K562 (cell line): ENCODE measurements at regions not wholly inside any gene's neighbourhood (a gene's known extent, or its start where the extent isn't known, plus 50 kb on each side); places are given as distances from the start of the nearest gene placed in this dataset.

Experiments
- ATAC-seq: fragments of 200-7000 bp; cut with Tn5 transposase; 3 replicates; pipeline ENCODE4 v1.9.1; 2020; ENCODE audit warnings: moderate library complexity
- BruUV-seq: library from RNA; stranded (reverse); fragments of 400-500 nt; replicated peaks from 2 replicates; lab custom pipeline; 2021; lab: Mats Ljungman, UMichigan
- CTCF ChIA-PET: fragments of 300-600 bp; formaldehyde crosslinking; extraction: SDS; loops from one replicate; lab custom pipeline; 2021; ENCODE audit warnings: low intra/inter-chr PET ratio; lab: Yijun Ruan, JAX
- POLR2A ChIA-PET: fragments of 300-600, 350-650 bp; sonication (Branson Sonifier 250); formaldehyde crosslinking; extraction: SDS; loops from one replicate; lab custom pipeline; 2021; ENCODE audit warnings: antibody characterized with exemption, inconsistent platforms; lab: Yijun Ruan, JAX
- DNase-seq, 4 experiments: peaks; one replicate each; pipeline versions ENCODE4 v3.0.0 to v3.0.0-alpha.2; 2011 to 2018; ENCODE audit warnings: low spot score in 3 of 4, mixed read lengths in 3 of 4; ENCODE audit errors: extremely low read depth in 1 of 4
- FAIRE-seq: peaks from 2 replicates; lab custom pipeline; 2011; peaks lifted over from hg19 to GRCh38; lab: Jason Lieb, UNC
- H2AFZ ChIP-seq: 2 replicates; pipeline ENCODE4 v1.6.0; 2011; ENCODE audit warnings: low read depth, low read length, control low read depth, inconsistent platforms
- H3K27ac ChIP-seq: fragments of 200-600 bp; 3 replicates; pipeline ENCODE4 v1.8.0; 2011; ENCODE audit warnings: low read depth, mild to moderate bottlenecking, control low read depth, inconsistent platforms, low read length, moderate library complexity, mixed read lengths; ENCODE audit errors: extremely low read depth
- H3K27me3 ChIP-seq, 2 experiments: fragments of 300-600 bp in 1 of 2; 2 replicates in 1 of 2; 3 replicates in 1 of 2; pipeline versions ENCODE4 v1.6.0 to v1.8.0; 2011; ENCODE audit warnings: inconsistent platforms in 2 of 2, low read length in 2 of 2, mild to moderate bottlenecking in 1 of 2, mixed read lengths in 1 of 2, moderate library complexity in 1 of 2; ENCODE audit not compliant: control insufficient read depth in 2 of 2, insufficient read depth in 2 of 2
- H3K36me3 ChIP-seq: fragments of 300-600 bp; 3 replicates; pipeline ENCODE4 v1.8.0; 2011; ENCODE audit warnings: mild to moderate bottlenecking, low read length, inconsistent platforms; ENCODE audit not compliant: control insufficient read depth, insufficient read depth
- H3K4me1 ChIP-seq, 2 experiments: fragments of 200-600 bp in 1 of 2; replicated peaks in 1 of 2; 2 replicates in 1 of 2; 3 replicates in 1 of 2; pipeline versions ENCODE4 v1.5.1 to v1.8.0; 2011; ENCODE audit warnings: inconsistent platforms in 2 of 2, low read length in 2 of 2, mild to moderate bottlenecking in 1 of 2, mixed read lengths in 1 of 2, moderate library complexity in 1 of 2; ENCODE audit not compliant: control insufficient read depth in 2 of 2, insufficient read depth in 2 of 2
- H3K4me2 ChIP-seq: 2 replicates; pipeline ENCODE4 v1.6.1; 2011; ENCODE audit warnings: low read length, control low read depth, inconsistent platforms, mixed read lengths; ENCODE audit not compliant: insufficient read depth
- H3K4me3 ChIP-seq: fragments of 200-600 bp; sonication (generic), shearing (Covaris generic); 2 replicates; pipeline ENCODE4 v1.5.1; 2016; ENCODE audit warnings: control low read depth, inconsistent platforms
- H3K79me2 ChIP-seq: fragments of 200-600 bp; 3 replicates; pipeline ENCODE4 v1.8.0; 2011; ENCODE audit warnings: low read length, inconsistent platforms; ENCODE audit not compliant: control insufficient read depth, insufficient read depth
- H3K9ac ChIP-seq, 2 experiments: 2 replicates each; pipeline versions ENCODE4 v1.6.0 to v1.6.1; 2011; ENCODE audit warnings: low read depth in 2 of 2, low read length in 2 of 2, control low read depth in 1 of 2, inconsistent platforms in 1 of 2, mild to moderate bottlenecking in 1 of 2, mixed read lengths in 1 of 2; ENCODE audit not compliant: insufficient read depth in 1 of 2
- H3K9me1 ChIP-seq: one replicate; pipeline ENCODE4 v1.6.0; 2011; ENCODE audit warnings: inconsistent platforms, mild to moderate bottlenecking, low read length, moderate library complexity; ENCODE audit not compliant: control insufficient read depth, insufficient read depth
- H3K9me3 ChIP-seq: replicated peaks from 2 replicates; pipeline ENCODE4 v1.5.1; 2011; ENCODE audit warnings: low read depth, low read length, inconsistent platforms; ENCODE audit not compliant: control insufficient read depth, insufficient read depth
- H4K20me1 ChIP-seq: replicated peaks from 2 replicates; pipeline ENCODE4 v1.6.1; 2011; ENCODE audit warnings: low read length, inconsistent platforms, mixed read lengths; ENCODE audit not compliant: control insufficient read depth, insufficient read depth
- CEBPB ChIP-seq: fragments of 450-650 bp; IDR thresholded peaks from 2 replicates; pipeline ENCODE4 v1.6.1; 2016; ENCODE audit warnings: missing genetic modification characterization, missing compliant biosample characterization
- DMBX1 ChIP-seq: fragments of 250-450 bp; sonication (Bioruptor Pico); IDR thresholded peaks from 2 replicates; pipeline ENCODE4 v1.8.0; 2022; ENCODE audit warnings: inconsistent platforms, mild to moderate bottlenecking, moderate library complexity, borderline replicate concordance
- FOS ChIP-seq: IDR thresholded peaks from 3 replicates; pipeline ENCODE4 v1.6.1; 2011; ENCODE audit not compliant: insufficient read length; ENCODE audit errors: extremely low read depth
- KLF16 ChIP-seq: IDR thresholded peaks from 2 replicates; pipeline ENCODE4 v1.6.1; 2016; ENCODE audit warnings: antibody characterized with exemption
- MYC ChIP-seq, 2 experiments: fragments of 250-450 bp in 1 of 2; sonication (Bioruptor Pico) in 1 of 2; IDR thresholded peaks; 2 replicates each; pipeline versions ENCODE4 v1.5.1 to v1.6.1; 2012 to 2021; ENCODE audit warnings: low read depth in 2 of 2, borderline replicate concordance in 1 of 2, improper control_type of control experiment in 1 of 2, low read length in 1 of 2, mild to moderate bottlenecking in 1 of 2, moderate library complexity in 1 of 2
- NCOA4 ChIP-seq: fragments of 450-650 bp; IDR thresholded peaks from 2 replicates; pipeline ENCODE4 v1.6.1; 2018; ENCODE audit warnings: mild to moderate bottlenecking; ENCODE audit not compliant: partially characterized antibody
- TRIM28 ChIP-seq: fragments of 450-650 bp; IDR thresholded peaks from 2 replicates; pipeline ENCODE4 v1.6.1; 2017
- WGBS: fragments of 100-300 bp; shearing (Covaris generic); methylation state at CpG from one replicate; pipeline ENCODE4 v1.1.6; 2016; ENCODE audit warnings: low coverage, mixed read lengths; ENCODE audit not compliant: insufficient coverage; ENCODE audit errors: missing lambda C conversion rate; 5-methylcytosine and 5-hydroxymethylcytosine counted together
- in situ Hi-C: fragments of 300-500 bp; cut with MboI; formaldehyde crosslinking; loops from 4 replicates; pipeline ENCODE4 v1.15.0; 2018; ENCODE audit warnings: inconsistent platforms, mixed read lengths
- intact Hi-C: fragments of 100-400 bp; cut with micrococcal nuclease; formaldehyde crosslinking; loops from 2 replicates; pipeline ENCODE4 v1.14.2; 2022
- TF ChIP-seq, protein P1 (sequence below), 2 experiments: fragments of 450-650 bp; conservative IDR thresholded peaks; 2 replicates each; pipeline ENCODE4 v1.6.1; 2017; ENCODE audit warnings: mild to moderate bottlenecking in 2 of 2, moderate library complexity in 2 of 2
- TF ChIP-seq, protein P2 (sequence below): sonication (generic); formaldehyde crosslinking; IDR thresholded peaks from 2 replicates; pipeline ENCODE4 v1.8.0; 2022; ENCODE audit warnings: mild to moderate bottlenecking, missing genetic modification reagents
- TF ChIP-seq, protein P3 (sequence below): fragments of 200-600 bp; sonication (generic); IDR thresholded peaks from one replicate; pipeline ENCODE4 v1.6.1; 2012; ENCODE audit warnings: mild to moderate bottlenecking, low read depth, low read length, inconsistent platforms

DNA sequence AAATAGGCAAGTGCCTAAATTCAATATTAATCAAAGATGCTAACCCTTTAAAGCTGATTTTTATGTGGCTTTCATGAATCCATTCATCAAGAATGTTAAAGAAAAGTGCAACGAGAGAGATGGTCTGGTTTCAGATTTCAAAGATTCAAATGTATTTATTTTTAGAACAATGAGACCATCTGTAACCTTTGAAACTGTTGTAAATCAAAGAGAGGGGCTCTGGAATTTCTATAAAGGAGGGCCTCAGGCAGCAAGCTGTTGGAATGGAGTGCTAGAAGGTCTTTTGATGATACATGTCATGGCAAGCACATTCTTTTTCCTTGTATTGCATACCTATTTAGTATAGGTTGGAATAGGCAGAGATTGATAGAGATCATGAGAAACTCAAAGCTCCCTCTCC, 433.0 kb downstream of the LRIG3 start:
- Histone ChIP-seq H3K79me2 (no peaks in the 10 kb centered on the region), H3K4me3 (no peak overlapping the region), H3K9ac (no peak overlapping the region), H3K9me1 (no peaks in the 10 kb centered on the region), H3K4me2 (no peak overlapping the region), H3K4me1 (no peaks in the 10 kb centered on the region), H3K27ac (no peak overlapping the region), H2AFZ (no peak overlapping the region), H3K9me3 (no peaks in the 10 kb centered on the region; the same call in 1 of the 2 replicates), H3K27me3 (no peaks in the 10 kb centered on the region), H3K36me3 (no peaks in the 10 kb centered on the region), H4K20me1 (no peaks in the 10 kb centered on the region)
- ChIA-PET POLR2A (no interaction called here), CTCF (no interaction called here)
- FAIRE-seq: no peak
- in situ Hi-C loops: no loop called here
- no peak for ATAC-seq
- BruUV-seq: no TSS peak
- 0% methylated on average over 1 of the region's 1 CpG for WGBS
- DNase-seq: no peak
- intact Hi-C loops: no loop called here
- TF ChIP-seq, protein P1, sequence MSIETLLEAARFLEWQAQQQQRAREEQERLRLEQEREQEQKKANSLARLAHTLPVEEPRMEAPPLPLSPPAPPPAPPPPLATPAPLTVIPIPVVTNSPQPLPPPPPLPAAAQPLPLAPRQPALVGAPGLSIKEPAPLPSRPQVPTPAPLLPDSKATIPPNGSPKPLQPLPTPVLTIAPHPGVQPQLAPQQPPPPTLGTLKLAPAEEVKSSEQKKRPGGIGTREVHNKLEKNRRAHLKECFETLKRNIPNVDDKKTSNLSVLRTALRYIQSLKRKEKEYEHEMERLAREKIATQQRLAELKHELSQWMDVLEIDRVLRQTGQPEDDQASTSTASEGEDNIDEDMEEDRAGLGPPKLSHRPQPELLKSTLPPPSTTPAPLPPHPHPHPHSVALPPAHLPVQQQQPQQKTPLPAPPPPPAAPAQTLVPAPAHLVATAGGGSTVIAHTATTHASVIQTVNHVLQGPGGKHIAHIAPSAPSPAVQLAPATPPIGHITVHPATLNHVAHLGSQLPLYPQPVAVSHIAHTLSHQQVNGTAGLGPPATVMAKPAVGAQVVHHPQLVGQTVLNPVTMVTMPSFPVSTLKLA (conservative IDR thresholded peaks at IDR 0.05): no peak
- TF ChIP-seq MYC (IDR thresholded peaks at IDR 0.05; ENCODE audit: low read depth, low read length) (no peak), MYC (CRISPR knock-in tag; IDR thresholded peaks at IDR 0.05; ENCODE audit: borderline replicate concordance, low read depth) (no peak), TRIM28 (no peak), KLF16 (no peak), FOS (no peak), DMBX1 (no peak), CEBPB (tag) (no peak), NCOA4 (no peak)
- TF ChIP-seq, protein P2, sequence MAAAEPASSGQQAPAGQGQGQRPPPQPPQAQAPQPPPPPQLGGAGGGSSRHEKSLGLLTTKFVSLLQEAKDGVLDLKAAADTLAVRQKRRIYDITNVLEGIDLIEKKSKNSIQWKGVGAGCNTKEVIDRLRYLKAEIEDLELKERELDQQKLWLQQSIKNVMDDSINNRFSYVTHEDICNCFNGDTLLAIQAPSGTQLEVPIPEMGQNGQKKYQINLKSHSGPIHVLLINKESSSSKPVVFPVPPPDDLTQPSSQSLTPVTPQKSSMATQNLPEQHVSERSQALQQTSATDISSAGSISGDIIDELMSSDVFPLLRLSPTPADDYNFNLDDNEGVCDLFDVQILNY (CRISPR knock-in tag): no peak
- TF ChIP-seq, protein P3, sequence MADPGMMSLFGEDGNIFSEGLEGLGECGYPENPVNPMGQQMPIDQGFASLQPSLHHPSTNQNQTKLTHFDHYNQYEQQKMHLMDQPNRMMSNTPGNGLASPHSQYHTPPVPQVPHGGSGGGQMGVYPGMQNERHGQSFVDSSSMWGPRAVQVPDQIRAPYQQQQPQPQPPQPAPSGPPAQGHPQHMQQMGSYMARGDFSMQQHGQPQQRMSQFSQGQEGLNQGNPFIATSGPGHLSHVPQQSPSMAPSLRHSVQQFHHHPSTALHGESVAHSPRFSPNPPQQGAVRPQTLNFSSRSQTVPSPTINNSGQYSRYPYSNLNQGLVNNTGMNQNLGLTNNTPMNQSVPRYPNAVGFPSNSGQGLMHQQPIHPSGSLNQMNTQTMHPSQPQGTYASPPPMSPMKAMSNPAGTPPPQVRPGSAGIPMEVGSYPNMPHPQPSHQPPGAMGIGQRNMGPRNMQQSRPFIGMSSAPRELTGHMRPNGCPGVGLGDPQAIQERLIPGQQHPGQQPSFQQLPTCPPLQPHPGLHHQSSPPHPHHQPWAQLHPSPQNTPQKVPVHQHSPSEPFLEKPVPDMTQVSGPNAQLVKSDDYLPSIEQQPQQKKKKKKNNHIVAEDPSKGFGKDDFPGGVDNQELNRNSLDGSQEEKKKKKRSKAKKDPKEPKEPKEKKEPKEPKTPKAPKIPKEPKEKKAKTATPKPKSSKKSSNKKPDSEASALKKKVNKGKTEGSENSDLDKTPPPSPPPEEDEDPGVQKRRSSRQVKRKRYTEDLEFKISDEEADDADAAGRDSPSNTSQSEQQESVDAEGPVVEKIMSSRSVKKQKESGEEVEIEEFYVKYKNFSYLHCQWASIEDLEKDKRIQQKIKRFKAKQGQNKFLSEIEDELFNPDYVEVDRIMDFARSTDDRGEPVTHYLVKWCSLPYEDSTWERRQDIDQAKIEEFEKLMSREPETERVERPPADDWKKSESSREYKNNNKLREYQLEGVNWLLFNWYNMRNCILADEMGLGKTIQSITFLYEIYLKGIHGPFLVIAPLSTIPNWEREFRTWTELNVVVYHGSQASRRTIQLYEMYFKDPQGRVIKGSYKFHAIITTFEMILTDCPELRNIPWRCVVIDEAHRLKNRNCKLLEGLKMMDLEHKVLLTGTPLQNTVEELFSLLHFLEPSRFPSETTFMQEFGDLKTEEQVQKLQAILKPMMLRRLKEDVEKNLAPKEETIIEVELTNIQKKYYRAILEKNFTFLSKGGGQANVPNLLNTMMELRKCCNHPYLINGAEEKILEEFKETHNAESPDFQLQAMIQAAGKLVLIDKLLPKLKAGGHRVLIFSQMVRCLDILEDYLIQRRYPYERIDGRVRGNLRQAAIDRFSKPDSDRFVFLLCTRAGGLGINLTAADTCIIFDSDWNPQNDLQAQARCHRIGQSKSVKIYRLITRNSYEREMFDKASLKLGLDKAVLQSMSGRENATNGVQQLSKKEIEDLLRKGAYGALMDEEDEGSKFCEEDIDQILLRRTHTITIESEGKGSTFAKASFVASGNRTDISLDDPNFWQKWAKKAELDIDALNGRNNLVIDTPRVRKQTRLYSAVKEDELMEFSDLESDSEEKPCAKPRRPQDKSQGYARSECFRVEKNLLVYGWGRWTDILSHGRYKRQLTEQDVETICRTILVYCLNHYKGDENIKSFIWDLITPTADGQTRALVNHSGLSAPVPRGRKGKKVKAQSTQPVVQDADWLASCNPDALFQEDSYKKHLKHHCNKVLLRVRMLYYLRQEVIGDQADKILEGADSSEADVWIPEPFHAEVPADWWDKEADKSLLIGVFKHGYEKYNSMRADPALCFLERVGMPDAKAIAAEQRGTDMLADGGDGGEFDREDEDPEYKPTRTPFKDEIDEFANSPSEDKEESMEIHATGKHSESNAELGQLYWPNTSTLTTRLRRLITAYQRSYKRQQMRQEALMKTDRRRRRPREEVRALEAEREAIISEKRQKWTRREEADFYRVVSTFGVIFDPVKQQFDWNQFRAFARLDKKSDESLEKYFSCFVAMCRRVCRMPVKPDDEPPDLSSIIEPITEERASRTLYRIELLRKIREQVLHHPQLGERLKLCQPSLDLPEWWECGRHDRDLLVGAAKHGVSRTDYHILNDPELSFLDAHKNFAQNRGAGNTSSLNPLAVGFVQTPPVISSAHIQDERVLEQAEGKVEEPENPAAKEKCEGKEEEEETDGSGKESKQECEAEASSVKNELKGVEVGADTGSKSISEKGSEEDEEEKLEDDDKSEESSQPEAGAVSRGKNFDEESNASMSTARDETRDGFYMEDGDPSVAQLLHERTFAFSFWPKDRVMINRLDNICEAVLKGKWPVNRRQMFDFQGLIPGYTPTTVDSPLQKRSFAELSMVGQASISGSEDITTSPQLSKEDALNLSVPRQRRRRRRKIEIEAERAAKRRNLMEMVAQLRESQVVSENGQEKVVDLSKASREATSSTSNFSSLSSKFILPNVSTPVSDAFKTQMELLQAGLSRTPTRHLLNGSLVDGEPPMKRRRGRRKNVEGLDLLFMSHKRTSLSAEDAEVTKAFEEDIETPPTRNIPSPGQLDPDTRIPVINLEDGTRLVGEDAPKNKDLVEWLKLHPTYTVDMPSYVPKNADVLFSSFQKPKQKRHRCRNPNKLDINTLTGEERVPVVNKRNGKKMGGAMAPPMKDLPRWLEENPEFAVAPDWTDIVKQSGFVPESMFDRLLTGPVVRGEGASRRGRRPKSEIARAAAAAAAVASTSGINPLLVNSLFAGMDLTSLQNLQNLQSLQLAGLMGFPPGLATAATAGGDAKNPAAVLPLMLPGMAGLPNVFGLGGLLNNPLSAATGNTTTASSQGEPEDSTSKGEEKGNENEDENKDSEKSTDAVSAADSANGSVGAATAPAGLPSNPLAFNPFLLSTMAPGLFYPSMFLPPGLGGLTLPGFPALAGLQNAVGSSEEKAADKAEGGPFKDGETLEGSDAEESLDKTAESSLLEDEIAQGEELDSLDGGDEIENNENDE: no peak
